Occipital lobe (tissue), 1 donor: ENCODE measurements at regions not wholly inside any gene's neighbourhood (a gene's known extent, or its start where the extent isn't known, plus 50 kb on each side); places are given as distances from the start of the nearest gene placed in this dataset.
"Not testable (repeated sequence)": the region's sequence is repeated elsewhere in the genome, so short reads cannot be mapped to it uniquely, and the experiment has no call there.

Source experiments
- DNase-seq: peaks from one replicate; lab custom pipeline; 2025; lab: John Stamatoyannopoulos, UW

DNA sequence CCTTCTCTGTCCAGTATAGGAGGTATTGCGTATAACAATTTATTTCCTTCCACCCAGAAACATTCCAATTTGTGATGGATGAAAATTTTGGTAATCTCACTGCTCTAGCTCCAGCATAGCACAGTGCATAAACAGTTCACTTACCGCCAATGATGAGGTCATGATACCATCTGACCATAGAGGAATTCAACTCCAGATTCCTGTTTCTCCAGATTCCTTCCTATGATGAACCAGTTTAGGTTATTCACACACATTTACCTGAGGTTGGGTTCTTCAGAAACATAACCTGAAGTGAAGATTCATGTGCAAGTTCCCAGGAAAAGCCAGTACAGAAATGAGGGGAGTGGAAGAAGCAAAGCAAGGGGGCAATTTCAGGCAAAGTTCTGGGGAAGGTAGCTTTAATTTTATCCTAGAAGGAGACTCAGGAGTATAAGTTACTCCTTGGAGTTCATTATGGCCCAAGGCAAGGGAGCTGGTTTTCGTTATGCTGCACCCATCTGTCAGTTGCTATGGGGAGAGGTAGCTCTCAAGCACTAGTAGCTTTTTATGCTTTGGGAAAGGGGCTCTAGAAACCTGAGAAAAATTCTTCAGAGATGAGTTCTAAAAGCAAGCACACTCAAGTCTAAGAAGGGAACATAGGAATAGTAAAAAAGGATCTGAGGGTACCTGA lies 121.6 kb downstream of the CASP12 start:
- DNase-seq: no peak

DNA sequence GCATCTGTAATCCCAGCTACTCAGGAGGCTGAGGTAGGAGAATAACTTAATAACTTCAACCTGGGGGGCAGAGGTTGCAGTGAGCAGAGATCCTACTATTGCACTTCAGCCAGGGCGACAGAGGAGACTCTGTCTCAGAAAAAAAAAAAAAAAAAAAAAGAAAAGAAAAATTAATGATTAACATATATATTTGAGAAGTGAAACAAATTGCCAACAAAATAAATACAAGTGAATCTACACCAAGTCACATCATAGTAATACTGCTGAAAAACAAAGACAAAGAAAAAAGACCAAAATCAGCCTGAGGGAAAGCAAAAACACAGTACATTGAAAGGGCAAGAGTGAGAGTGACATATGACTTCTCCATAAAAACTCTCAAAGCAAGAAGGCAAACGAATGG lies 123.7 kb downstream of the CASP12 start:
- DNase-seq: no peak

DNA sequence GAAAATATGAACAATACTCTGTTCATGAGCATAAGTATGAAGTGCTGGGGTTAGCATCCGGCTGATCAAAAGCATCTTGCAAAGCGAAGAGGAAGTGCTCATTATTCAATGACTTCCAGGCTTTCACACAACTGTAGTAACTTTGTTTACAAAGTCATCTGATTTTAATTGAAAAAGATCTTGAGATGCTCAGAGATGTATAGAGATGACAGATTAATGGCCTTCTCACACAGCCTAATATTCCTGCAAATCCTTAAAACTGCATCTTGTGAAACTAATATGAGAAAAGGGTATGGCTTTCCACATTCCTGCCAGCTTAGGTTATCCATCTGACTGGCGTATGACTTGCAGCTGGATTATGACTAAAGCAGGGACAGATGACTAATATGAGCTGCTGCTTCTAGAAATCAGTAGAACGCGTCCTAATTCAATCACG lies 125.4 kb downstream of the CASP12 start:
- no peak for DNase-seq

GRCh38 chr11:104771763-104772162 lies 126.5 kb downstream of the CASP12 start:
- no peak for DNase-seq

DNA sequence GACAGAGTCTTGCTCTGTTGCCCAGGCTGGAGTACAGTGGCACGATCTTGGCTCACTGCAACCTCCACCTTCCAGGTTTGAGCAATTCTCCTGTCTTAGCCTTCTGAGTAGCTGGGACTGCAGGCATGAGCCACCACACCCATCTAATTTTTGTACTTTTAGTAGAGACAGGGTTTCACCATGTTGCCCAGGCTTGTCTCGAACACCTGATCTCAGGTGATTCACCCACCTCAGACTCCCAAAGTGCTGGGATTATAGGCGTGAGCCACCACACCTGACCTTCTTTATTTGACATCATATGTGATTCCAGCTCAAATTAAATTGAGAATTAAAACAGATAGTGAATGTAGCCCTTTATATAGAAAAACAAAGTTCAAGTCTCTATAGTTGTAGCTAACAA lies 127.2 kb downstream of the CASP12 start:
- DNase-seq: not testable (repeated sequence)

DNA sequence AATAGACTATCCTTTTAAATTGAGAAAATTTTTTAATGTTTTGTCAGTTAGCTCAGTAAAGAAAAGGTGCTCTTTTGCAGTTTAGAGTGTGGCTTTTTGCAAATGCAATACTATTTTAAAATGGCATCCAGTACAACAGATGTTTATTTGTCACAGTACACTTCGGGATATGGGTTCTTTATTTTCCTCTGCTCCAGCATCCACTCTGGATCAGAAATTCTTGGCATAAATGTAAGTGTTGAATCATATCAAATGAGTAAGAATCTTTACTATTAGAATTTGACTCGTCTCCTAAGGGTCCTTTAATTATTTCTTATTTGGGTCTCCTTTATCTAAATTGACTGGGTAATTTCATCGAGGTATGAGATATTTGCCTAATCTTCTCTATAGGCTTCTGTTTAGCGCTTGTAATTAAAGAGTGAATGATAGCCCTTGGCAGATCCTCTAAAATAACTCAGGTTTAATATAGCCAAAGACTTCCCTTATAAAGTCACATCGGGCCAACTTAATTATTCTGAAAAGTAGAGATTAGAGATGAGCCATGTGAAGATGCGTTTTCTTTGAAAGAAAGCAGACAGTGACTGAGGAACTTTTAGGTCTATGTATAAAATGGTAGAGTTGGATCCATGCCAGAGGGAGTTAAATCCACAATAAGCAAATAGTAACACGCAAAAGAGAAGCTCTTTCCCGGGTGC lies 132.7 kb downstream of the CASP12 start:
- no peak for DNase-seq

DNA sequence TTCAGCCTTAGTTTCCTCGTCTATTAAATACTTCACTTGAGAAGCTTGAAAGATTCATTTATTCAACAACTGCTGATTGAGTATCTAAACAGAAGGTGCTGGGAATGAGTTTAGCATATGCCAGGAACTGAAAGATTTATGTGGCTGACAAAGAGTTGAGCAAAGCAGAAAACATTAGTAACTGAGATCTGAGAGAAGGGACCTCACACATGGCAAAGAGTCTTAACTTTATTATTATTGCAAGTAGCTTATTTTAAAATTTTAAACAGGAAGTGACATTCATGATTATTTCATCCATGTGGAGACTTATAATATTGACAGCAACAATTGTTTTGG lies 133.6 kb downstream of the CASP12 start:
- DNase-seq: no peak

DNA sequence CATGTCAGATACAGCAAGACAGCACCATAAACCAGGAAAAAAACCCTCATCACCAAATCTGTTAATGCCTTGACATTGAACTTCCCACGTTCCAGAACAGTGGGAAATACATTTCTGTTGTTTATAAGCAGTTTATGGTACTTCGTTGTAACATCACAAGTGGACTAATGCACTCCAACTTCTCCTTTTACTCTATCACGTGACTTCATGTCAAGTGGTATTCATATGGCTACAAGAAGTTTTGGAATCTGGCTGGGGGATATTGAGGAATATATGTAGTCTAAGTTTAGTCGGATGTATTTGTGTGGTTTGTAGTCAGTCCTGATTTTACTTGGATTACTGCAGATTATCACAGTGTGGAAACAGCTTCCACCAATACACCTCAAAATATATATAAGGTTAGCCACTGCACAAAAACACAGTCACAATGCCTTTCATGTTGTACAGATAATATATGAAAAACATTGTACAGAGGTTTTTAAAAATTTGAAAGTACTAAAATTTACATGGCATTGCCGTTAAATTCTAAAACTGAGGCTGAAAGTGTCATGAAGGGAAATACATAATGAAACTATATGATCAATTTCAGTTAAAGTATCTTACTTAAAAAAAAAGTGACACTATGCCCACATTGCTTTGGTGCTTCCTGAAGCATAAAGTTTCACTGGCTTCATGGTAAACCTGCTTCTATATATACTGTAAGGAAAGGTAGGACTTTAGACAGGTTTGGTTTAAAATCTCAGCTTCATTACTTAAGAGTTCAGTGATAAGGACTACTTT lies 134.1 kb downstream of the CASP12 start:
- DNase-seq: no peak

GRCh38 chr11:104761511-104761910 lies 136.7 kb downstream of the CASP12 start:
- no peak for DNase-seq

- no peak for DNase-seq
Measured at GRCh38 chr11:104759464-104759863, 138.8 kb downstream of the CASP12 start.

GRCh38 chr11:104738918-104739317 lies 159.3 kb downstream of the CASP12 start:
- DNase-seq: no peak

GRCh38 chr11:104738208-104738607 lies 160.1 kb downstream of the CASP12 start:
- no peak for DNase-seq

DNA sequence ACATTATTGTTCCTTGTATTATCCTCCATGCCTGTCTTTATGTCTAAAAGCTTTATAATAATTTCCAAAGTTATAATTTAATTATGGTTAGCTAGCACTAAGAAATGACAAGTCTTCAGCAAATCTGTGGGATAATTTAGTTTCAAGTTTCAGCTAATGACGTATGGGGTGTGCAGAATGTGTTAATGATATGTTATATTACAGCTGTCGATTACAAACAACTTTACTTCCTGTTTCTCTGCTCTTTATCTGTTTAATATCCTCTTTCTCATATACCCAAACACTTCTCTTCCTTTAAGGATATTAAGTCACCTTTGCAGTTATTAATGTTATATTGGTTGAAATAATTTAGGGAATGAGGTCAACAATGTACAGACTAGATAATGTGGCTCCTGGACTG lies 161.8 kb downstream of the CASP12 start:
- no peak for DNase-seq

- DNase-seq: no peak
Measured at GRCh38 chr11:104734998-104735397, 163.3 kb downstream of the CASP12 start.

GRCh38 chr11:104731890-104732289 lies 166.4 kb downstream of the CASP12 start:
- DNase-seq: no peak

- no peak for DNase-seq
Measured at GRCh38 chr11:104728927-104729326, 169.3 kb downstream of the CASP12 start.

DNA sequence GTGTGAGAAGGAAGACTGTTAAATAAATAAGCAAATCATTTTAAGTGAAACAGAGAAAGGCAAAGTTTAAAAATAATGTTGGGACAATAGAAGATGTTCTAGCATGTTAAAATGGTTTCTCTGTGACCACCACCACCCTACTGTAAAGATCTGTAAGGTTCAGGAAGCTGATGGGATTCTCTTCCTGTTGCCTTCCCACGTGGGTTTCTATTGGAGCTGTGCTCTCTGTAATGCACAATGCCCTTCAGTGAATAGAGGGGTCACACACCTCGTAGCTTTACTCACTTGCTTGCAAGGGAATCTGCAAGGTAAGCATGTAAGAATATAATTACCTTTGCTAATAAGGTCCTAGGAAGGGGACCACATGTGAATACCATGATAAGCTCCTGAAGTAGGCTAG lies 170.5 kb downstream of the CASP12 start:
- no peak for DNase-seq

DNA sequence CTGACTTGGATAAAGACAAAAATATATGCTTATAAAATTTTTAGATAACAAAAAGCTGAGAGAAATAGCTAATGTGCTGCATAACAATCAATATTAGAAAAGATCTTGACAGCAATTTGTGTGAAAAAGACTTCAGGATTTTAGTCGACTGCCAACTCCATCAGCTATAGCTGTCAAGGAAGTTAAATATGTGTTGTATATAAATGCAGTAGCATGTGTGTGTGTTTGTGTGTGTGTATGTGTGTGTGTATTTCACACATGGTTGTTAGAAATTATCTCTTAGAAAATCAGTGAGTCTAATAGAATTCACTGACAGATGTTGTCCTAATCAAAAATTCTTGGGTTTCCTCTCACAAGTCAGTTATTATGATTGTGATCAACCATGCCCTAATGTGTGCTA lies 171.2 kb downstream of the CASP12 start:
- no peak for DNase-seq

DNA sequence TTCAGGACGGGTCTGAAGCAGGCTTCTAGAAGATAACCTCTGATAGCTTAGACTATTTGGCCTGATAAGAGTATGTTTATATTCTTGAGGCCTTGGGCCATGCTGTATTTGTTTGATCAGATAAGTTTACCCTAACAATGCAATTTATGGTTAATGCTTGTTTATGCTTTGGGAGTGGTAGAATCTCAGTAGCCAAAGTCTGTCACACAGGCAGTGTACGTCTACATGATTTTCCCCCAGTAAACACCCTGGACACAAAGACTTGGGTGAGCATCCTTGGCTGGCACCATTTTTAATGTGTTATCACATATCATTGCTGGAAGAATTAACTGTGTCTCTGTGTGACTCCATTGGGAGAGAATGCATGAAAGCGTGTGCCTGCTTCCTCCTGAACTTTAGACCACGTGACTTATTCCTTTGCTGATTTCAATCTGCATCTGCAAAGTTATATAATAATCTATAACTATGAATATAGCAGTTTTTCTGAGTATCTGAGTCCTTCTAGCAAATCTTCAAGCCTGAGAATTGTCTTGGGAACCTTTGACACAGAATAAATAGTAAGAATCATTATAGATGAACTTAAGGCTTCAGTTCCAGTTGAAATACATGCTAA lies 172.4 kb downstream of the CASP12 start:
- DNase-seq: no peak

- no peak for DNase-seq
Measured at GRCh38 chr11:104713401-104713800, 184.9 kb downstream of the CASP12 start.

DNA sequence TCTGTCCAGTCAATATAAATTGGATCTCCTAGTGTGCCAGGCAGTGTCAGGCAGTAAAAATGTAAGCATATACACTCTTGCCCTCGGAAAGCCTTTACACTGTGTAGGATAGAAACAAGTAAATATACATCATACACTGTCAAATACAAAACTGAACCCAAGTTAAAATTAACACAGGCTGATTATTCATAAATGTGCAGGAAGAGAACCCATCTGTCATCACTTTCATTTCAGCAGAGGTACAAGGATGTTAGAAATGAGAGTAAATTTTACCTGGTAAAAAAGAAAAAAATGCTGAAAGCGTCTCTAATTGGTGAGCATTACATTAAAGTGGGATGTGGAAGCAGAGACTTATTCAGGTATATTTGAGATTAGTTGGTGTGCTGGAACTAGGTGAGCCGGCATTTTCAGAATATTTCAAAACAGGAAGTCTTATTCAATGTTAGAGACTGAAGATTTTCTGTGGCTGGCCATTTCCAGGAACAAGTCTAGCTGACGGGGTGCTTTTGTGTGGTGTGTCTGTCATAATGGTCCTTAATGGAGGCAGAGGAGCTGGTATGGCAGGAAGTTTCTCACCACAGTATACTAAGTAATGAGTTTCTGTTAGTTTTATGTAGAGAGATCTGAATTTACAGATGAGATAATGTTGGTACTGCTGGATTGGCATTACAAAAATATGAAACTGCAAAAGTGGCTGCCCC lies 192.6 kb downstream of the CASP12 start:
- no peak for DNase-seq

DNA sequence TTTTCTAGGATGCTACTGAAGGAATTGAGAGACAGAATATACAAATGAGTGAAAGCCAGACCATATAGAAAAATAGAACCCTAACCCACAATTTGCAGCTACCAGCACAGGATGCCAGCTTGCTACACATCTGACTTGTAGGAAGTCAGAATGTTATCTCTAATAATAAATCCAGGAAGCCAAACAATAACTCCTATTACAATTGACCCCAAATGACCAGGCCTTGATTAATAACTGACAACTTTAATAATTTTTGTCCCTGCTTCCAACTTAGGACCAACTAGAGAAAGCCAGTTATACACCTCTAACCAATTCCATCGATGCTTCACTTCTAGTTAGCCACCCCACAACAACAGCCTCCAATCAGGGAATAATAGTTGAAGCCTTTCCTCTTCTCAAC lies 193.4 kb downstream of the CASP12 start:
- no peak for DNase-seq
